ENCODE measurements at regions not wholly inside any gene's neighbourhood (a gene's known extent, or its start where the extent isn't known, plus 50 kb on each side); places are given as distances from the start of the nearest gene placed in this dataset.

DNA sequence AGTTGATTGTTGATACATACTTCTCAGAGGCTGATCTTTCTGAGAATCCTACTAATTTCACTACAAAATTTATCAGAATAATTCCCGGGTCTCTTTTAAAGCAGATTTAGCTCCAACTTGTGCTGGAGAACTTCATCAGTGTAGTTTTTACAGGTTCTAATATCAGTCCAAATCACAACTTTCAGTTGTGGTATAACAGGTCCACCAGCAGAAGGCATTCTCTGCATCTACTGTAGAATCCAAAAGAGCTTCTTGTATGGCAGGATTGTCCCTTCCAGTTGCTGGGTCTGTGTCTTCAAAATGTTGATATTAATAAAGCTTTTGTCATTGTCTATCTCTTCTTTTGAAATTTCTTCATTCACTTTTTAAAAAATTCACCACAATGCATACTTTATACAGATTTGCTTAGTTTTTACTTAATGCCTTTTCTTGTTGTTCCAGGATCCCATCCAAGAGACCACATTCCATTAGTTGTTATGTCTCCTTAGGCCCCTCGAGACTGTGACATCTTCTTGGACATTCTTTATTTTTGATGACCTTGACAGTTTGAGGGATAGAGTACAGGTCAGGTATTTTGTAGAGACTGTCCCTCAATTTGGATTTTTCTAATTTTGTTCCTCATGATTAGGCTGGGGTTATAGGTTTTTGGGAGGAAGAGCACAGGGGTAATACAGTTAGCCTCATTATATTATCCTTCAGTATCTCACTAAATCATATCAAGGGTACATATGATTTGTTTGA, 490.5 kb upstream of the MEX3C start:
- H4K20me1 ChIP-seq (ENCODE audit: insufficient read depth, low read length) = no peaks in the 10 kb centered on the region
- H3K36me3 ChIP-seq (replicated peaks; ENCODE audit: low read depth, low read length) = no peaks in the 10 kb centered on the region
- H3K79me2 ChIP-seq (ENCODE audit: low read length) = no peaks in the 10 kb centered on the region
- H3K9ac ChIP-seq (ENCODE audit: low read length) = no peak overlapping the region
- H2AFZ ChIP-seq (ENCODE audit: low read depth, low read length) = no peak overlapping the region
- no peak overlapping the region for H3K4me2 ChIP-seq (ENCODE audit: low read length)
- TF ChIP-seq, protein P1, sequence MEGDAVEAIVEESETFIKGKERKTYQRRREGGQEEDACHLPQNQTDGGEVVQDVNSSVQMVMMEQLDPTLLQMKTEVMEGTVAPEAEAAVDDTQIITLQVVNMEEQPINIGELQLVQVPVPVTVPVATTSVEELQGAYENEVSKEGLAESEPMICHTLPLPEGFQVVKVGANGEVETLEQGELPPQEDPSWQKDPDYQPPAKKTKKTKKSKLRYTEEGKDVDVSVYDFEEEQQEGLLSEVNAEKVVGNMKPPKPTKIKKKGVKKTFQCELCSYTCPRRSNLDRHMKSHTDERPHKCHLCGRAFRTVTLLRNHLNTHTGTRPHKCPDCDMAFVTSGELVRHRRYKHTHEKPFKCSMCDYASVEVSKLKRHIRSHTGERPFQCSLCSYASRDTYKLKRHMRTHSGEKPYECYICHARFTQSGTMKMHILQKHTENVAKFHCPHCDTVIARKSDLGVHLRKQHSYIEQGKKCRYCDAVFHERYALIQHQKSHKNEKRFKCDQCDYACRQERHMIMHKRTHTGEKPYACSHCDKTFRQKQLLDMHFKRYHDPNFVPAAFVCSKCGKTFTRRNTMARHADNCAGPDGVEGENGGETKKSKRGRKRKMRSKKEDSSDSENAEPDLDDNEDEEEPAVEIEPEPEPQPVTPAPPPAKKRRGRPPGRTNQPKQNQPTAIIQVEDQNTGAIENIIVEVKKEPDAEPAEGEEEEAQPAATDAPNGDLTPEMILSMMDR (IDR thresholded peaks at IDR 0.05; ENCODE audit: low read depth, low read length) = peak; percentile 94
- no peak for TF ChIP-seq EZH2phosphoT487 (IDR thresholded peaks at IDR 0.05; ENCODE audit: low read depth)
- no peaks in the 10 kb centered on the region for H3K27me3 ChIP-seq (ENCODE audit: low read depth, low read length)
- H3K9me3 ChIP-seq (ENCODE audit: insufficient read depth, low read length) = peaks cover 10% of the 10 kb centered on the region; the same call in 1 of the 2 replicates
- no peak overlapping the region for H3K4me3 ChIP-seq (ENCODE audit: low read length)
- no peak overlapping the region for H3K27ac ChIP-seq (ENCODE audit: low read length)
- H3K4me1 ChIP-seq (ENCODE audit: low read length) = peaks cover 15% of the 10 kb centered on the region

DNA sequence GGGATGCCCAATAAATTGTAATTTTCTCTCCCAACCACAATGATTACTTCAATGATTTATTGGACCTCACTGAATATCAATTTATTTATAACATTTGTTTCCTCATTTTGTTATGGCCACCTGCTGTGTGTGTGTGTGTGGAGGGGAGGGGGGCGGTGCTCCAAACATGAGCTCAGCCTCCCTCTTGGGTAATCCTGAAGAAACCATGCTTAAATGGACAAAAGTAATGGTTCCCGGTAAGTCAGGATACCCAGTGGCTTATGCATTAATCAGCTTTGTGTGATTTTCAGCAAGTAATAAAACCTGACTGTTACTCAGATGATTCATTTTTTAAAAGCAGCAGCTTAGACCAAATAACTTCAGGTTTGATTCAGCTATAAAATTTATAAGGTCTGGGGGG, 495.1 kb upstream of the MEX3C start:
- no peaks in the 10 kb centered on the region for H3K79me2 ChIP-seq (ENCODE audit: low read length)
- H3K4me3 ChIP-seq (ENCODE audit: low read length) = no peak overlapping the region
- no peak overlapping the region for H3K27ac ChIP-seq (ENCODE audit: low read length)
- H3K27me3 ChIP-seq (ENCODE audit: low read depth, low read length) = no peaks in the 10 kb centered on the region
- H3K4me1 ChIP-seq (ENCODE audit: low read length) = peaks cover 15% of the 10 kb centered on the region
- H4K20me1 ChIP-seq (ENCODE audit: insufficient read depth, low read length) = no peaks in the 10 kb centered on the region
- H3K9me3 ChIP-seq (ENCODE audit: insufficient read depth, low read length) = no peaks in the 10 kb centered on the region
- no peak overlapping the region for H3K9ac ChIP-seq (ENCODE audit: low read length)
- no peaks in the 10 kb centered on the region for H3K36me3 ChIP-seq (replicated peaks; ENCODE audit: low read depth, low read length)
- TF ChIP-seq, protein P1 (IDR thresholded peaks at IDR 0.05; ENCODE audit: low read depth, low read length) = no peak
- no peak for TF ChIP-seq EZH2phosphoT487 (IDR thresholded peaks at IDR 0.05; ENCODE audit: low read depth)
- H2AFZ ChIP-seq (ENCODE audit: low read depth, low read length) = no peak overlapping the region
- H3K4me2 ChIP-seq (ENCODE audit: low read length) = no peak overlapping the region

DNA sequence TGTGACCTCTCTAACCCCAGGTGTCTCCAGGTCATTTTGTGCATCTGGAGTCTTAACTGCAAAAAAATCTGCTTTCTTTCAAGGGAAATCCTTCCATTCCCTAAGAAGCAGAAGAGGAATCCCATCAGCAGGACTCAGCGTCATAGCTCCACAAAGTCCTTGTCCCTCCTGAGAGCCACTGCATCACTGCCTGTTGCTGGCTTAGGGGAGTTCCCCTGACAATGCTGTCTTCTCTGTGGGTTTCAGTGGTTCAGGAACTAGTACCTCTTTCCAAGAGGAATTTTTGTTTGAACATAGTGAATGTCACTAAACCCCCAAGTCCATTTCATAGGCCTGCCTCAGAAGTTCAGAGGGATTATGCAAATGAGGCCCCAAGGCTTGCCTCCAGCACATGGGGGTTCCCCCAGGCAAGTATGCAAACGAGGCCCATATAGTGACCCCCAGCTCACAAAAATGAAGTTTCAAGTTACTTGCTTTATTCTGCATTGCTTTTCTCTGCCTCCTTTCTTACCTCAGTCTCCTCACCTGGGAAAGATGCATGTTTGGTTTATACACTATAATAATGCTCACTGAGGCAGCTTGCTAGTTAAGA, 513.9 kb upstream of the MEX3C start:
- H3K4me2 ChIP-seq (ENCODE audit: low read length) = peak overlapping the region; percentile 70
- peaks cover 48% of the 10 kb centered on the region for H3K4me1 ChIP-seq (ENCODE audit: low read length)
- no peaks in the 10 kb centered on the region for H3K27me3 ChIP-seq (ENCODE audit: low read depth, low read length)
- peak overlapping the region; percentile 31 for H3K4me3 ChIP-seq (ENCODE audit: low read length)
- peaks cover 20% of the 10 kb centered on the region for H3K36me3 ChIP-seq (replicated peaks; ENCODE audit: low read depth, low read length)
- H4K20me1 ChIP-seq (ENCODE audit: insufficient read depth, low read length) = no peaks in the 10 kb centered on the region
- no peak for TF ChIP-seq EZH2phosphoT487 (IDR thresholded peaks at IDR 0.05; ENCODE audit: low read depth)
- TF ChIP-seq, protein P1 (IDR thresholded peaks at IDR 0.05; ENCODE audit: low read depth, low read length) = no peak
- H2AFZ ChIP-seq (ENCODE audit: low read depth, low read length) = no peak overlapping the region
- H3K9ac ChIP-seq (ENCODE audit: low read length) = peak overlapping the region; percentile 41; the same call in 1 of the 2 replicates
- H3K79me2 ChIP-seq (ENCODE audit: low read length) = no peaks in the 10 kb centered on the region
- H3K9me3 ChIP-seq (ENCODE audit: insufficient read depth, low read length) = peaks cover 35% of the 10 kb centered on the region
- peak overlapping the region; percentile 76 for H3K27ac ChIP-seq (ENCODE audit: low read length)

DNA sequence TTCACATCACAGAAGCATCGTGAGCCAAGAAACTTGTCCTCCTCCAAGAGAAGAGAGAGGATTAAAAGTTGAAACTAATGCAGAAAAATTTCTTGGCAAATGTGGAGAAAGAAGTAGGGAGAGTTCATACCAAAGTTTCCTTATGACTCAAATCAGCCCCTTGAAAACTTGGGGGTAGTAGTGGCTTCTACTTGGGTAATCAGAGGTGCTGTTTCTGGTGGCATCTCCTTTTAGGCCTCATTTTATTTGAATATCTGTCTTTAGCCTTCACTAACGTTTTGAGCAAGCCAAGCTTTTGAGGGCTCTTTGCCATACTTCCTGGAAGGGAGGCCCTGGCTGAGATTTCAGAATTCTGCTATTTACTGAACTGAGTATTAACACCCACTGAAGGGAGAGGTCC, 515.3 kb upstream of the MEX3C start:
- Histone ChIP-seq H3K4me1 (ENCODE audit: low read length) (peaks cover 61% of the 10 kb centered on the region), H3K79me2 (ENCODE audit: low read length) (no peaks in the 10 kb centered on the region), H3K27me3 (ENCODE audit: low read depth, low read length) (no peaks in the 10 kb centered on the region), H3K4me3 (ENCODE audit: low read length) (peak overlapping the region; percentile 1; the same call in 1 of the 2 replicates), H3K9me3 (ENCODE audit: insufficient read depth, low read length) (peaks cover 41% of the 10 kb centered on the region), H3K27ac (ENCODE audit: low read length) (peak overlapping the region; percentile 76), H2AFZ (ENCODE audit: low read depth, low read length) (no peak overlapping the region), H4K20me1 (ENCODE audit: insufficient read depth, low read length) (no peaks in the 10 kb centered on the region), H3K4me2 (ENCODE audit: low read length) (peak overlapping the region; percentile 70), H3K36me3 (replicated peaks; ENCODE audit: low read depth, low read length) (peaks cover 28% of the 10 kb centered on the region), H3K9ac (ENCODE audit: low read length) (peak overlapping the region; percentile 11; the same call in 1 of the 2 replicates)
- TF ChIP-seq, protein P1 (IDR thresholded peaks at IDR 0.05; ENCODE audit: low read depth, low read length) = no peak
- no peak for TF ChIP-seq EZH2phosphoT487 (IDR thresholded peaks at IDR 0.05; ENCODE audit: low read depth)
